ENCODE measurements at regions not wholly inside any gene's neighbourhood (a gene's known extent, or its start where the extent isn't known, plus 50 kb on each side); places are given as distances from the start of the nearest gene placed in this dataset.

DNA sequence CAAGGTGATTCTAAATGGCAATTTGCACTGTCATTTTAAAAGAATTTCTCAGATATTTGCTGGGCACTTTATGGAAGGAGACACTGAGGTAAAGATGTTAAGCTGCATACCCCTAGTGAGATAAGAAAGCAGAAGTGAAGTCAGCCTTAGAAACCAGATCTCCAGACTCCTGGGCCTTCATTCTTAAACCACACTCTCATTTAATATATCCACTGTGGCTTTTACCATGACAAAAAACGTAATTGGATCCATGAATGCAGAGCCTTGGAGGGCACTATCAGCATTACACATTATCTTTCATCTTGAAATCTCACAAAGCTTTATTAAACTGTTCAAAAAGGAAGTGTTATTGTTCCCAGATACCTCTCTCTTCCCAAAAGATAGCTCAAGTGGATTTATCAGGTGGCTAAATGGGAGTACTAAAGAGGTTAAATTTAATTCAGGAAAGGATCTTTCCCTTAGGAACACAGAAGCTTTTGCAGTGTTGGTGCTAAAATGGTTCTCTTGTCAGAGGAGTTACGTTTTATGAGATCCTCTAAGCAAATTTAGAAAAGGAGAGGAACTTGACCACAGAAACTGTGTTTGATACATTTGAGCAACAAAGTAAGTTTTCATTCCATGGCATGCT is 1060.4 kb downstream of the EFNB2 start:
- DNase-seq, result peak; percentile 39

DNA sequence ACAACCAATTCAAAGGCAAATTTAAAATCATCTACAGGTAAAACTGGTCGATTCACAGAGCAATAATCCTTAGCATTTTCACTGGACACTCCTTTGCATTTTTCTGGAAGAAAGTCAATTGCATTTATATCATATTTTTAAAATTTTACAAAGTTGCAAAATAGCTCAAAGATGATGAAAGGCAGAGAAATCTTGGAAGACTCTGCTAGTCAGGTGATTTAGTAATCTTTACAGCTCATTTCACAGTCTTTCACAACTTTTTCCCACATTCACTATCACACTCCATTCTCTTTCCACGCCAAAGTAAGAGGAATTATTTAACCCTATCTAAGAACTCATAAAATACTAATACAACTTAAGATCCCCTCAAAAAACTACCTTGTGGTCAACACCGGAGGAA is 1063.8 kb downstream of the EFNB2 start:
- no peak for DNase-seq

DNA sequence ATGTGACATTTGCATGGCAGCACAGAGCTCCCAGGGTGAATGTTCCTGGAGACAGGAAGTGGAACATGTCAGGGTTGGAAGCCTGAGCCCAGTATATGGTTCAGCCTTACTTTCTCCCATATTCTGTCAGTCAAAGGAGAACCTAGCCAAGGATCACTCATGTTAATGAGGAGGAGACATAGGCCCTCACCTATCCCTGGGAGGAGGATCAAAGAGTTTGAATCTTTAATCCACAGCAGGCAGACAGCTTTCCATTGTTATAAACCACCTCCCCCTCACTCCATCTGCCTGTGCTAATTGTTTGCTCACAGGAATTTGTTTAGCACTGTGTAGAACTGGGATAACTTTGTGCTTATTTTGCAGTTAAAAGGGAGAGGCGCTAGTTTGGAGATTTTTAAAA is 1069.1 kb downstream of the EFNB2 start:
- no peak for DNase-seq

DNA sequence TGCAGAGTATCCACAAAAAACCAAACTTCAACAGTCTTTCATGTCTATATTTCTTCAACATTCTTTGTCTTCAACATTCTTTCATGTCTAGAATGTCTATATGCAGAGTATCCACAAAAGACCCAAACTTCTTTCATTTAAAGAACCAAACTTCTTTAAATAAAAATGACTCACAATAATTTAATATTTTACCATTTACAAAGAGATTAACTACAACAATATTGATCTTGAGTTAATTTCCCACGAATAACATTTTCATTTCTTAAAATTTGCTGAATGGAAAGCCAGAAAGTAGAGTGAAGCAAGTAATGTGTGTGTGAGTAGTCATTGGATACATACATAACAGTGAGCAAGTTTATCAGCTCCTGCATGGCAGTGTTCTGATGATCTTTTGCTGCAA is 1069.7 kb downstream of the EFNB2 start, which contains the start of gene DAOA:
Gene DAOA, plus strand, starts transcription at position 301 of the 400 bp plus-strand sequence.
- DNase-seq, result no peak

DNA sequence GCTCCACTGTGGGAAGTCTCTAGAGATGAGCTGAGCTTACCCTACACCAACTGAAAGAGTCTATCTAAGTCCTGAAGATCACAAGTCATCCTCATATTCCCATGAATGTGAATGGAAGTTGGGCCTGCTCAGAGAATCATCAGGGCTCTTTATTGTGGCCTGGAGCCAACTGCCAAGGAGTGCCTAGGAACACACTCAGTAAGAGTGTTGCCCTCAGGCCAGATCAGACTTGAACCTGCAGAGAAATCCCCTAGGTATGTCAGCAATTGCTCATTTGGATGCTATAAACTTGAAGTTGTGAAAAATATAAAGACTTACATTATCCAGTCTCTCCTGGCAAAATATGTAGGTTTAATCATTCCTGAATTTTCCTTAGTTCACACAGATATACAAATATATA is 1070.2 kb downstream of the EFNB2 start:
- no peak for DNase-seq

DNA sequence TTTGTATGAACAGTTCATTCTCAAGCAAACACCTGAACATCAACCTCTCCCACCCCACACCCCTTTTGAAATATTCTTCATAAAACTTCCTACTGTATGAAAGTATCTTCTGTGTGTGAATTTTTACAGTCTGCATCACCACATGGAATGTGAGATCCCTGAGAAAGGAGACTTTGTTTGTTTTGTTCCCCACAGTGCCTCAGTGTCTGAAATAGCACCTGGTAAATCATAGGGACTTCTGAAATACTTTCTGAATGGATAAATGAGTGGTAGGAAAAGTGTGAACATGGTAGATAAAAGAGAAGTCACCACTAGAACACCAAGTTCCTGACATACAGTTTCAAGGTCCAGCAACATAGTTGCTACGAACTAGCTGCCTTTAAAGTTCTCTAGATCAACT is 1071.2 kb downstream of the EFNB2 start:
- no peak for DNase-seq

DNA sequence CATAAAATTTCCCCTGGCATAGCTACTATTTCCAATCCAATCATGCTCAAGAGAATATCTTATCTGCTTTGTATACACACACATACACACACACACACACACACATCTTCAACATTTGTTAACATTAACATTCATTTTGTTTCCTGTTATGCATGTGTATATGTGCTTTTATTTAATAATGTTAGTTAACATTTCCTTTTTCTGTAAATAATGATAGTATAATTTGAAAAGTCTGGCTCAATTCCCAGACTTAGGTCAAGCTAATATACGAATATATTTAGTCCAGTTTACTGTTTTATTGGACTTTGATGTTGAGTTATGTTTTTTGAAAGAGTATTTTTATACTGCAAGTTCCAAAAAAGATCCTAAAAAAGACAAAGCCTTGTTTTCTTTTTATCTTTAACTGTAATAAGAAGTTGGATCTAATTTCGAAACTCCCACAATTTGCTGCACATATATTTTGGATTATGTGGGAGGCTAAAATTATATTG is 1072.4 kb downstream of the EFNB2 start:
- DNase-seq, result no peak

DNA sequence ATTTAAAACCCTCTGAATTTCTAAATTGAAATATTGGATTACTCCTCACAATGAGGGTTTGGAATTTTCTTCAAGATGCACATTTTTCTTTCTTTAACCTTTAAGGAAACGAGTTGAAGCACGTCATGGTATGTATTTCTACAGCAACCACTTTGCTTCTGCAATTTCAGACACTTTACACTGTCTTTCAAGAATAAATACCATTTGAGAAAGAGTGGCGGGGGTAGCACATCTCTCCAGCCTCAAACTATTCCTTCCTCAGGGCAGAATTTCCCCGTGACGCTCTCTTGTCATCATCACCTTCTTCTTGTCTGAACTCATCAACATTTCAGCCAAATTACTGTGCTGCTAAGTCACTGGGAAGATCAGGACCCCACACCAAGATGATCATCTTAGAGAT is 1073.4 kb downstream of the EFNB2 start:
- DNase-seq, result no peak

DNA sequence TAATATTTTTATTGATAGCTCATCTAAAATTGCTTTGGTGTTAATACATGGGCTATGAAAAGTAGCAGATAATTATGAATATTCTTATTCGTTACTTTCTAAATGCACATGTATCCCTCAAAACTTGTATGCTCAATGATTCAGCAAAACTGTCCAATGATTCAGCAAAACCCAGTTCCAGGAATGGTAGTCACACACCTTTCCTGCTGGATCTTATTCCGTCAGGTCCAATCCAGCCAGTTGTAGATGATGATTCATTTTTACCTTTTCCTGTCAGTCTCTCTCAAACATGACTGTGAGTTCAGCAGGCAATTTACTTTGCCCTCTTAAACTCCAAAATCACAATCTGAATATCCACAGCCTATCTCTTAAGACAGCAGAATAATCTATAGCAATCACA is 1082.6 kb downstream of the EFNB2 start:
- DNase-seq, result no peak

DNA sequence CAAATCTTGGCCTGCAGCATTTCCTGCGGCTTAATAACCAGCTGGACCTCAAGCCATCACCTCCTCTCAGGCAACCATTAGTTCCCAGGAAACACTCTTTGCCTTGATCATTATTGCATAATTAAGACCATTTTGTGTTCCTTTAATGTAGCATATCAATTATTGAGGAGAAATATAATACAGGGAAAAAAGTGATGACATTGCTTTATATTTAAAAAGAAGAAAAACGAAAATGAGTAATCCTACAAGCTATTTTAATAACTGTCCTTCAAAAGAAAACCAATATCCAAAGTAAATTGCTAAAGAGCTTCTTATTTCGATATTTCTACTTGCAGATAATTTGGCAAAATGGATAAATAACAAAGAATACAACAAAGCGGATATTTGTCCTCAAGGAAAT is 1084.7 kb downstream of the EFNB2 start:
- DNase-seq, result no peak

DNA sequence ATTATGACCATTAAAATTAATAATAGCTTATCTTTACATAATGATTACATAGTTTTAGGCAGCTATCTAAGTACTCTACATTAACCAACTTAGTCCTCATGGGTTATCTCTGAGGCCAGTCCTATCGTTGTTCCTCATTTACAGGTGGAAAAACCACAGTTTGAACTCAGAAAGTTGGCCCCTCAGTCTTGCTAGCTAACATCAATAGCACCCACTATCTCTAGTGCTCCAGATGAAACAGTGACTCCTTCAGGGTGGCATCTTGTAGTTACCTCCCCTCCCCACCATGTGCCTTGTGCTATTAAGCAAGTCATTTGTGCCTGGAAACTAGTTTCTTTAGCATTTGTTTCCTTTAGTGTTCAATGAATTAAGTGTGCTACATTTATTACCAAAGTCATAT is 1086.7 kb downstream of the EFNB2 start:
- no peak for DNase-seq

DNA sequence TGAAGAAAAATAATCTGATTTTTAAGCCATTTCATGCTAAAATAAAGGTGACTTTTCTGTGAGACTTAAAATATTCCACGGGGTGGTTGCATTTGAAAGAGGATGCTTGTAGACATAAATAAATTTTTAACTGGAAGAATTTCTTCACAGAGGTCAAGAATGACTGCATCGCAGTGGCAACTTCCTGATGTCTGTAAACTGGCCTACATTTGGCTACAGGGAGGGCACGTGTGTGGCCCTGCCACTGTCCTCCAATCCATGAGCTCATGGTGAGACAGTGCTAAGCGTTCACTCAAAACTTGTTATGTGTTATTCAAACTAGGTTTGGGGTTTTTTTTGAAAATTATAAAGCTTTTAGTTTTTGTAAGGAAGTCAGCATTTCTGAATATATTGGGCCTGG is 1089.3 kb downstream of the EFNB2 start:
- DNase-seq, result no peak

DNA sequence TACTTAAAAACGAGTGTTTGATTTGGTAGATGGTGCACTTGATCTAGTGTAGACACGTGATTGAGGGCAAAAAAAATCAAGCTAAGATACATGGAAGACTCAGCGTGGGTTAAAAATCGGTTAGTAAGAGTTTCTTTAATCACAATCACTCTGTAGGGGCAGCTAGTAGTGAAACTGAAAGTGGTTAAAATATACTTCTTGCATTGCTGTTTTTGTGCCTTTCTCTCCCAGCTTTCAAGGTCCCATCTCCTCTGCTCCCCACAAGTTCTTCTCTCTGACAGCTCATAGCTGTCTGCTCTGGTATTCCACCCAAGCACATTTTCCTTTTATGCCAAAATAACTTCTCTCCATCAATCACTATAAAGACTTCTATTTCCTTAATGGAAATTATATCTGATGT is 1089.7 kb downstream of the EFNB2 start:
- peak; percentile 15 for DNase-seq

DNA sequence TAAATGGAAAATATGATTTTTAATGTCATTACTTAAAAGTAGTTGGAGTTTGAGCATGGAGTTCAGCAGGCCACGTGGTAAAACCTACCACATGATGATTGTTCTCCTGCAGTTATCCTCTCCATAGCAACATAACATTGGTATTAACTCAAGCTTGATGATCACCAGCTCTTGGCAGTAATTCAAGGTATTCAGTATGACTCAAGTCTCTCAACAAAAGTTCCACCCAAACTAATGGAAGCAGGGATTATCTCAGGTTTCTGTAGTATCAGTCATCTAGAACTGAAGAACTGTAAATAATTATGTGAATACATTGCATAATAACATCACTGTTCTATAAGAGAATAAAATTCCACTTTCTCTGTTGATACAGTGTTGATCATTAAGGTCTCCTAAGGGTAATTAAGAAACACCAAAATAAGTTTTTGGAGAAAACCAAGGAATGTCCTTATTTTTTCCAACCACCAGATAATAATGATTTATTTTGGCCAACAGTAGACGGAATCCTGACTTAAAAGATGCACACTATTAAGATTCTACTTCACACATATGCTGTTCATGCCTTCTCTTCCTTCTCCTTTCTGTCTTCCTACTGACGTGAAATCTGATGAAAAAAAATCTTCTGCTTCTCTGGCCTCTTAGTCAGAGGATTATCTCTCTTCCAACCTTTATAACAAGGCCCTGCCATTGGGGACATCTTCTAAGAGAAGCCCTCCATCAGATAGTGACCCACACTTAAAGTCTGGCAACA is 1092.3 kb downstream of the EFNB2 start:
- DNase-seq, result no peak

DNA sequence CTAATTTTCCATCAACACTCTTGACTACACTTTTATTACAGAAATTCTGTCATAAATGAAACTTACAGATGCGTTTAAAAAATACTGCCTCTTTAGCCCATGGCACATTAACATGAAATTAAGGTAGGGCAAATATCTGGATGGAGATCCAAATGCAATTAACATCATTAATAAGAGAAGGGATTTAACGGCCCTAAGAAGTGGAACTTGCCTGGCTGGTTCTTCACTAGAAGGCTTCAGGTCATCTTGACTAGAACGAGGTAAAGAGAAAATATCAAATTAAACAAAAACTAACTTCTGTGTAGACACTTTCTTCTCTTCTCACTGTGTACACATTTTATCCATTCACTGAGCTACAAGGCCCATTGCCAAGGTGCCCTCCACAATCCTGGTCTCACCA is 1093.4 kb downstream of the EFNB2 start:
- no peak for DNase-seq

DNA sequence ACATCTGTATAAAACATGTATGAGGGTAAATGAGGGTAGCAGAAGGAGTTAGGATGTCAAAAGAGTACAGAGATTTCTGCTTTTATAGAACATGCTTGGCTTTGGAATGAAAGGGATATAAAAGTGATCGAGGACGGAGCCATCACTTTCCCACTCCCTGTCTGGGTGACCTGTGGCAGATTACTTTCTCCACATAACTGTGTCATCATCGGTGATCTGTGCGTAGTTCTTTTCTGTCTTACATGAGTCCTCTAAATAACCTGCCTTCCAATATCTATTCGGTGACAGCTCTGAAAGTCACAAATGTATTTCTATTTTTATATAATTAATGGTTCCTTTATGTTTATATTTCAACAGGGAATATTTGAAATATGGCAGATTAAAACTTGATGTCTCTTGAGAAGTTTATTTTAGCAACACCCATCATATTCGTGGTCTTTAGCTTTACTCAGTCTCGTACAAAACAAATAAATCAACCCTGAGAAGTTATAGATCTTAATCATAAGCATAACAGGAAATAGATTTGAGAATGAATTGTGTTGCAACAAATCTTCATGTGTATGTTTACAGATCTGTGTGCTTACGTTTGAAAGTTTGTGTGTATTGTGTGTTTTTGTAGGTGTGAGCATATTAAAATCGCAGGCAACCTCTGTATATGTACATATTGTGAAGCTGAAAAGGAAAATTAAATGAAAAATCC is 1094.3 kb downstream of the EFNB2 start:
- DNase-seq, result no peak

DNA sequence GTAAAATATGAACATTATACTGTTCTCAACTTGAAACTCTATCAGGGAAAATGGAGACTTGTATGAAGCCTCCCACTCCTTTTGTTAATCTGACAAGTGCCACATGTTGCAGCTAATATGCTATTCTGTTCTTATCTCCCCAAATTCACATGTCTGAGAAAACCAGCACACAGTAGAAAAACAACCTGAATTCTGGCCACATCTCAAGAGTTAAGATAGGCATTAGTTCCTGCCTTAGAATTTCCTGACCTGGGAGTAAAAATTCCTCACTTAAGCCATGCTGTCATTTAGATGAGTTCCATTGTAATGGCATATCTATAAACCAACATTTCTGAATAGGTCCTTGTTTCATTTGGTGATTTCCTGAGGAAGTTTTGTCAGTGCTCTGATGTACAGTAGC is 1098.5 kb downstream of the EFNB2 start:
- no peak for DNase-seq

DNA sequence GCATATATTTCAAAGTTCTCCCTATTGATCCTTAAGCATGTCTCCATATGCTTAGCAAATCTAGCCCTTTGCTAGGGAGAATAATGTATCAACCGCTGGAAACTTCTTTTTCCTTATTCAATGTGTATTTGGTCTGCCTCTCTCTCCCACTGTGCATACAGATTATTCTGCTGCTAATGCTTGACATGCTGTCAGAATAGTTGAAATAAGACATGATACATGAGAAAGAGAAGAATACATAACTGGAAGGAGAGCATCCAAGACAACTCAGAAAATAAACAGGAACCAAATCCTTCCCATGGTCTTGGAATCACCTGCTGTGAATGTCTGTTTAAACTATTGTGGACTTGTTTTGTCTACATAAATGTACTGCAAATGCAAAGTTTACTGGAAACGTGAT is 1103.0 kb downstream of the EFNB2 start:
- DNase-seq, result no peak

DNA sequence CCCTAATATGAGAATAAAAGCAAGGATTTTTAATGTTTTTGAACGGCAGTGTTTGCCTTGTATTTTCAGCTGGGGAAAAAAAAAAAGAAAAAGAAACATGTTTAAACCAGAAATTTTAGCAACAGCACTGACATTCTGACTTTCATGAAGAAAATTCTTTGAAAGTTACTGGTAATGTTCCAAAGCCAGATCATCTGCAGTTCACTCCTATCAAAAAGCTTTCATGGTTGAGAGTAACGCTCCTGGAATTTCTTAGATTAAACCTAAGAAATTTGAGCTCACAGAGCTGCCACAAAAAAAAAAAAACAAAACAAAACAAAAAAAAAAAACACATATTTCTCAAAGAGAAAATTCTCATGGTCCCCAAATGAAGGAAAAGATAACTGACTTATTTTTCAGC is 1106.7 kb downstream of the EFNB2 start:
- DNase-seq, result no peak

DNA sequence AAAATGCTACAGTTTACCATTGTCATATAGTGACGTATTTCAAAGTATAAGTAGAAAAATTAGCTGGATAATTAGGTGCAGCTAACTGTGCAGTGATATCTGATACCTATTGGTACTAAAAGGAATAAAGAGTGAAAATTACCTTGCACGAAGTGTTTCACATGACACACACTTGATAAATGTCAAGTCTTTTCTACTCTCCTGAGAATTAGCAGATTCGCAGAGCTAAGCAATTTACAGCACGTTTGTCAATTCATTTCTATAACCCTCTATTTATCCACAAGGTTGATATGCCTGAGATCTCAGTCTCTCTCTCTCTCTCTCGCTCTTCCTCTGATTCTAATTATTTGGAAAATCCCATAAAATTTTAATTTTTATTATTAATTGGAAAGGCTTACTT is 1109.0 kb downstream of the EFNB2 start:
- DNase-seq, result no peak

DNA sequence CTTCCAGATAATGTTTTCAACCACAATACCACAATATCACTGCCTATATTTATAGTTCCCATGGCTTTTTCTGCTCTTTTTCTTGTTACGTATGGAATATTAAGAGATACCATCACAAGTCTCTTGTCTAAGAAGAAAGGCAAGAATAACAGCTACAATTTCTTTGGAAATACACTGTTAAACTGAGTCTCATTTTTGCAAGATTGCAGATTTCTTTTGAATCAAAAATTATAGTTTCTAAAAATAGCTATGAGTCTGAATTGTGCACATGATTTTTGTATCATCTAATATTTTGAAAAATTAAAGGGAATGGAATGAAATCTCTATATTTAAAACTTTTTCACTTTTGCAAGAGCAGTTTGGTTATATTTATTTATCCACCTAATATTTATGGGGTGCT is 1120.8 kb downstream of the EFNB2 start:
- DNase-seq, result no peak

DNA sequence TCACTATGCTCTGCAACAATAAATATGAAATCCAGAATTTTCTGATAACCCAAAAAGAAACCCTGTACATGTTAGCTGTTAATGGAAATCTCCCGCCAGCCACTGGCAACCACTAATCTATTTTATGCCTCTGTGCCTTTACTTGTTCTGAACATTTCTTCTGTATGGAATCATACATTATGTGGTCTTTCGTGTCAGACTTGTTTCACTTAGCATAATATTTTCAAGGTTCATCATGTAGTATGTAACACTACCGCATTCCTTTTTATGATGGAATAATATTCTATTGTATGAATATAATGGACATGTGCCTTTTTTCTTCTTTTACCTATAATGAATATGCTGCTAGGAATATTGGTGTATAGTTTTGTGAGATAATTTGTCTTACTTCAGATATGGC is 1123.3 kb downstream of the EFNB2 start:
- DNase-seq, result no peak

DNA sequence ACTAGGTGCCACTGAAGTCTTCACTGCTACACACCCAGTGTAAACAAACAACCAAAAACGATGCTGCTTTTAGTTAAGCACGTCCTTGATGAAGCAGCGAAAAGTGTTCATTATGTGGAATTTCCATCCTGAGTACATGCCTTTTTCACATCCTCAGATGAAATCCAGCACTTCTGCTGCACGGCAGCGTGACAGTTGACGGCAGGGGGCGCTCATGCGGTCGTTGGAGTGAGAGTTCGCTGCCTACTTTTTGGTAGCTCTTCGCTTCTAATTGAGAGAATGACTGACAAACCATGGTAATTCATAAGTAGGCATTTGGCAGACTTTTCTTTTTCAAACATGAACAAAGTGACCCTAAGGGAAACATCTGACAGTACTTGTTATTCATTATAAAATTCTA is 1124.9 kb downstream of the EFNB2 start:
- peak; percentile 15 for DNase-seq

DNA sequence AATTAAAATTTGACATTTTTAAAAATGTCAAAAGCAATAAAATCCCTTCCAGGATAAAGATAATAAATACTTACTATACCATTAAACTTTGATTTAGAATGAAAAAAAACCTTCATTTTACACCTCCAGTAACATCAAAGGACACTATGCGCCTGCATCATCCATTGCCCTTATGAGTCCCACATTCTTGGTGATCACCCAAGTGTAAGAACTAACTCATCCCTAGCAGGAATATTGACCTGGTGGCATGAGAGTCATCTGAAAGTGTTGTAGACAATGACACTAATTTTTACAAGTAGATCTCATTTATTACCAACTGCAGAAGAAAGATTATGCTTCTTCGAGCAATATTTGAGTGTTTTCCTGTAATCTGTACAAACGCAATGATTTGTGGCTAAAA is 1128.9 kb downstream of the EFNB2 start:
- DNase-seq, result no peak

All from MV-4-11 (cell line).